ENCODE measurements at regions not wholly inside any gene's neighbourhood (a gene's known extent, or its start where the extent isn't known, plus 50 kb on each side); places are given as distances from the start of the nearest gene placed in this dataset.

DNA sequence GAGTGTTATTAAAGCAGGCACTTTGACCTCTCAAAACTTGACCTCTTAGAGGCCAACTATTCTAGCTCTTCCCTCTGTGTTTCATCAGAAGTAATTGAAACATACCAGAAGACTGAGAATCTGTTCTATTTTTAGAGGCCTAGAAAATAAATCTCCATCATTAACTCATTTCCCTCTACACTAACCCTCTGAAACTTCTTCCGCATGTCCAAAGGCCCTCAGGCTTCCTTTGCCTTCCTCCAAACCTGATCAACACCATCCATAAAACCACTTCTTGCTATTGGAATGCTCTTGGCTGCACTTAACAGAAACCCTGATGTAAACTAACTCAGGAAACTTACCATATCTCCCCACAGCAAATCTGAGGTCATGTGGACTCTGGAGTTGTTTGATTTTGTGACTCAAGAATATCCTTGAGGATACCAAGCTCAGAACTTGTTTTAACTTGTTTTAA, 196.4 kb downstream of the RPAP3 start:
- TF ChIP-seq, protein P1, sequence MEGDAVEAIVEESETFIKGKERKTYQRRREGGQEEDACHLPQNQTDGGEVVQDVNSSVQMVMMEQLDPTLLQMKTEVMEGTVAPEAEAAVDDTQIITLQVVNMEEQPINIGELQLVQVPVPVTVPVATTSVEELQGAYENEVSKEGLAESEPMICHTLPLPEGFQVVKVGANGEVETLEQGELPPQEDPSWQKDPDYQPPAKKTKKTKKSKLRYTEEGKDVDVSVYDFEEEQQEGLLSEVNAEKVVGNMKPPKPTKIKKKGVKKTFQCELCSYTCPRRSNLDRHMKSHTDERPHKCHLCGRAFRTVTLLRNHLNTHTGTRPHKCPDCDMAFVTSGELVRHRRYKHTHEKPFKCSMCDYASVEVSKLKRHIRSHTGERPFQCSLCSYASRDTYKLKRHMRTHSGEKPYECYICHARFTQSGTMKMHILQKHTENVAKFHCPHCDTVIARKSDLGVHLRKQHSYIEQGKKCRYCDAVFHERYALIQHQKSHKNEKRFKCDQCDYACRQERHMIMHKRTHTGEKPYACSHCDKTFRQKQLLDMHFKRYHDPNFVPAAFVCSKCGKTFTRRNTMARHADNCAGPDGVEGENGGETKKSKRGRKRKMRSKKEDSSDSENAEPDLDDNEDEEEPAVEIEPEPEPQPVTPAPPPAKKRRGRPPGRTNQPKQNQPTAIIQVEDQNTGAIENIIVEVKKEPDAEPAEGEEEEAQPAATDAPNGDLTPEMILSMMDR (IDR thresholded peaks at IDR 0.05; ENCODE audit: insufficient read depth, low read length, poor library complexity, severe bottlenecking), result no peak
- no peak for TF ChIP-seq EZH2phosphoT487 (conservative IDR thresholded peaks at IDR 0.05; ENCODE audit: low read length)
